ENCODE measurements at regions not wholly inside any gene's neighbourhood (a gene's known extent, or its start where the extent isn't known, plus 50 kb on each side); places are given as distances from the start of the nearest gene placed in this dataset.

GRCh38 chr12:115597157-115597712, 680.3 kb downstream of the MED13L start:
- TF ChIP-seq CTBP1 (IDR thresholded peaks at IDR 0.05; ENCODE audit: borderline replicate concordance) (no peak), ELF4 (IDR thresholded peaks at IDR 0.05) (no peak), SP1 (IDR thresholded peaks at IDR 0.05) (no peak), BHLHE40 (IDR thresholded peaks at IDR 0.05; ENCODE audit: borderline replicate concordance) (no peak)
